ENCODE measurements at regions not wholly inside any gene's neighbourhood (a gene's known extent, or its start where the extent isn't known, plus 50 kb on each side); places are given as distances from the start of the nearest gene placed in this dataset.

DNA sequence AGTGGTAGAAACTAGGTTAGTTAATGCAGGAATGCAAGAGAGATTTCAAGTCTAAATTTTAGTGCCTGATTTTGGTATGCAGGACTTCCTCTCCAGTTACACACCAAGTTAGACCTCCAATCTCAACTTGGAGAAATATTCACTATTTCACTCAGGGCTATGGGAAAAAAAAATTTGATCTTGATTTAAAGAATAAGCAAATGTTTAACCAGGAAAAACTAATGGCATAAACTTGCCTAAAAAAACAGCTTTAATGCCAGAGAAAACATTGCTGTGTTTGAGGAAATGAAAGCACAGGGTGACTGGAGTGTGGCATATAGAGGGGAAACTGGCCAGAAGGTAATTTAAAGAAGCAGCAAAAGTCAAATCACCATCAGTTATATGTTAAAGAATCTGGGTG lies 575.4 kb upstream of the LRRC4C start:
- Histone ChIP-seq H3K79me2 (ENCODE audit: insufficient read depth, low read length) (no peaks in the 10 kb centered on the region), H3K36me3 (replicated peaks in 1 of 2; ENCODE audit: control insufficient read depth in 1 of 2, insufficient read depth in 2 of 2, low read length in 2 of 2) (no peaks in the 10 kb centered on the region), H2AFZ (ENCODE audit: low read length) (no peak overlapping the region), H3K4me2 (ENCODE audit: low read depth, low read length) (no peak overlapping the region), H3K9ac (ENCODE audit: insufficient read depth, low read depth, low read length) (no peak overlapping the region), H3K27me3 (ENCODE audit: control insufficient read depth in 1 of 2, insufficient read depth in 2 of 2, low read length in 2 of 2) (no peaks in the 10 kb centered on the region), H3K27ac (ENCODE audit: extremely low read length, insufficient read depth, low read length) (no peak overlapping the region), H3K9me3 (ENCODE audit: low read length) (peaks cover 82% of the 10 kb centered on the region), H3K4me1 (ENCODE audit: insufficient read depth, low read length) (no peaks in the 10 kb centered on the region), H3K4me3 (replicated peaks in 1 of 3; ENCODE audit: insufficient read depth in 1 of 3, low read depth in 2 of 3, low read length in 3 of 3) (no peak overlapping the region), H4K20me1 (ENCODE audit: insufficient read depth, low read length) (no peaks in the 10 kb centered on the region)
- TF ChIP-seq THAP11 (CRISPR knock-in tag; IDR thresholded peaks at IDR 0.05), result no peak
- TF ChIP-seq RBAK (CRISPR knock-in tag; IDR thresholded peaks at IDR 0.05), result no peak
- TF ChIP-seq, protein P1, sequence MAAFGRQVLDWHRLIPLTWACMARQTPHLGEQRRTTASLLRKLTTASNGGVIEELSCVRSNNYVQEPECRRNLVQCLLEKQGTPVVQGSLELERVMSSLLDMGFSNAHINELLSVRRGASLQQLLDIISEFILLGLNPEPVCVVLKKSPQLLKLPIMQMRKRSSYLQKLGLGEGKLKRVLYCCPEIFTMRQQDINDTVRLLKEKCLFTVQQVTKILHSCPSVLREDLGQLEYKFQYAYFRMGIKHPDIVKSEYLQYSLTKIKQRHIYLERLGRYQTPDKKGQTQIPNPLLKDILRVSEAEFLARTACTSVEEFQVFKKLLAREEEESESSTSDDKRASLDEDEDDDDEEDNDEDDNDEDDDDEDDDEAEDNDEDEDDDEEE (CRISPR knock-in tag; IDR thresholded peaks at IDR 0.05), result no peak
- TF ChIP-seq CREM (IDR thresholded peaks at IDR 0.05), result no peak
- TF ChIP-seq CREM (CRISPR knock-in tag; IDR thresholded peaks at IDR 0.05), result no peak
- no peak for TF ChIP-seq POLR2G (IDR thresholded peaks at IDR 0.05; ENCODE audit: low read depth, low read length)
- no peak for TF ChIP-seq GATAD1 (CRISPR knock-in tag; IDR thresholded peaks at IDR 0.05)
- TF ChIP-seq JDP2 (CRISPR knock-in tag; IDR thresholded peaks at IDR 0.05; ENCODE audit: borderline replicate concordance), result no peak
- TF ChIP-seq, protein P2, sequence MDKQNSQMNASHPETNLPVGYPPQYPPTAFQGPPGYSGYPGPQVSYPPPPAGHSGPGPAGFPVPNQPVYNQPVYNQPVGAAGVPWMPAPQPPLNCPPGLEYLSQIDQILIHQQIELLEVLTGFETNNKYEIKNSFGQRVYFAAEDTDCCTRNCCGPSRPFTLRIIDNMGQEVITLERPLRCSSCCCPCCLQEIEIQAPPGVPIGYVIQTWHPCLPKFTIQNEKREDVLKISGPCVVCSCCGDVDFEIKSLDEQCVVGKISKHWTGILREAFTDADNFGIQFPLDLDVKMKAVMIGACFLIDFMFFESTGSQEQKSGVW (CRISPR knock-in tag; IDR thresholded peaks at IDR 0.05; ENCODE audit: borderline replicate concordance), result no peak
- no peak for TF ChIP-seq NRL (CRISPR knock-in tag; IDR thresholded peaks at IDR 0.05; ENCODE audit: borderline replicate concordance)
- TF ChIP-seq ZFY (CRISPR knock-in tag; IDR thresholded peaks at IDR 0.05), result no peak
- TF ChIP-seq SMARCE1 (IDR thresholded peaks at IDR 0.05; ENCODE audit: borderline replicate concordance), result no peak
- no peak for TF ChIP-seq BRD4 (CRISPR knock-in tag; IDR thresholded peaks at IDR 0.05)
- TF ChIP-seq CHD4 (IDR thresholded peaks at IDR 0.05; ENCODE audit: borderline replicate concordance, low read length), result no peak
- no peak for TF ChIP-seq MED8 (CRISPR knock-in tag; IDR thresholded peaks at IDR 0.05; ENCODE audit: insufficient replicate concordance)
- TF ChIP-seq POGZ (CRISPR knock-in tag; IDR thresholded peaks at IDR 0.05), result no peak
- no peak for TF ChIP-seq GATA4 (IDR thresholded peaks at IDR 0.05; ENCODE audit: borderline replicate concordance, low read depth)
- TF ChIP-seq, protein P3, sequence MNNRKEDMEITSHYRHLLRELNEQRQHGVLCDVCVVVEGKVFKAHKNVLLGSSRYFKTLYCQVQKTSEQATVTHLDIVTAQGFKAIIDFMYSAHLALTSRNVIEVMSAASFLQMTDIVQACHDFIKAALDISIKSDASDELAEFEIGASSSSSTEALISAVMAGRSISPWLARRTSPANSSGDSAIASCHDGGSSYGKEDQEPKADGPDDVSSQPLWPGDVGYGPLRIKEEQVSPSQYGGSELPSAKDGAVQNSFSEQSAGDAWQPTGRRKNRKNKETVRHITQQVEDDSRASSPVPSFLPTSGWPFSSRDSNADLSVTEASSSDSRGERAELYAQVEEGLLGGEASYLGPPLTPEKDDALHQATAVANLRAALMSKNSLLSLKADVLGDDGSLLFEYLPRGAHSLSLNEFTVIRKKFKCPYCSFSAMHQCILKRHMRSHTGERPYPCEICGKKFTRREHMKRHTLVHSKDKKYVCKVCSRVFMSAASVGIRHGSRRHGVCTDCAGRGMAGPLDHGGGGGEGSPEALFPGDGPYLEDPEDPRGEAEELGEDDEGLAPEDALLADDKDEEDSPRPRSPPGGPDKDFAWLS (CRISPR knock-in tag; IDR thresholded peaks at IDR 0.05; ENCODE audit: borderline replicate concordance), result no peak
- TF ChIP-seq, protein P4, sequence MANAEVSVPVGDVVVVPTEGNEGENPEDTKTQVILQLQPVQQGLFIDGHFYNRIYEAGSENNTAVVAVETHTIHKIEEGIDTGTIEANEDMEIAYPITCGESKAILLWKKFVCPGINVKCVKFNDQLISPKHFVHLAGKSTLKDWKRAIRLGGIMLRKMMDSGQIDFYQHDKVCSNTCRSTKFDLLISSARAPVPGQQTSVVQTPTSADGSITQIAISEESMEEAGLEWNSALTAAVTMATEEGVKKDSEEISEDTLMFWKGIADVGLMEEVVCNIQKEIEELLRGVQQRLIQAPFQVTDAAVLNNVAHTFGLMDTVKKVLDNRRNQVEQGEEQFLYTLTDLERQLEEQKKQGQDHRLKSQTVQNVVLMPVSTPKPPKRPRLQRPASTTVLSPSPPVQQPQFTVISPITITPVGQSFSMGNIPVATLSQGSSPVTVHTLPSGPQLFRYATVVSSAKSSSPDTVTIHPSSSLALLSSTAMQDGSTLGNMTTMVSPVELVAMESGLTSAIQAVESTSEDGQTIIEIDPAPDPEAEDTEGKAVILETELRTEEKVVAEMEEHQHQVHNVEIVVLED (CRISPR knock-in tag; IDR thresholded peaks at IDR 0.05; ENCODE audit: borderline replicate concordance), result no peak
- TF ChIP-seq, protein P5, sequence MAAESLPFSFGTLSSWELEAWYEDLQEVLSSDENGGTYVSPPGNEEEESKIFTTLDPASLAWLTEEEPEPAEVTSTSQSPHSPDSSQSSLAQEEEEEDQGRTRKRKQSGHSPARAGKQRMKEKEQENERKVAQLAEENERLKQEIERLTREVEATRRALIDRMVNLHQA (CRISPR knock-in tag; IDR thresholded peaks at IDR 0.05), result no peak
- BruUV-seq (replicated peaks), result no TSS peak
- intact Hi-C loops (cut with micrococcal nuclease; ENCODE audit: unreplicated experiment) (no loop called here), in situ Hi-C loops (cut with HindIII; ENCODE audit: extremely low pct_ligation_motif_present, low pct_unique_long_range_greater_than_20kb) (no loop called here)
- DNase-seq (ENCODE audit: low spot score), result no peak
- ATAC-seq, result no peak
- ChIA-PET POLR2A (no interaction called here), CTCF (ENCODE audit: low intra/inter-chr PET ratio, low total read pairs) (no interaction called here)
- no peak for FAIRE-seq
